Nucleus accumbens (tissue), 56 donors: ENCODE measurements at regions not wholly inside any gene's neighbourhood (a gene's known extent, or its start where the extent isn't known, plus 50 kb on each side); places are given as distances from the start of the nearest gene placed in this dataset.
A peak's percentile ranks its signal among the peaks of the same experiment; 100 is the strongest.
"Not testable (repeated sequence)": the region's sequence is repeated elsewhere in the genome, so short reads cannot be mapped to it uniquely, and the experiment has no call there.

ENCODE experiments used
- DNase-seq, 56 donors: peaks; one replicate each; lab custom pipeline; 2025; lab: John Stamatoyannopoulos, UW

GRCh38 chr11:130979386-130979972, 63.2 kb upstream of the SNX19 start:
- DNase-seq = no peak

GRCh38 chr11:130980071-130980862, 64.0 kb upstream of the SNX19 start:
- no peak for DNase-seq

- DNase-seq = not testable (repeated sequence)
Observed at GRCh38 chr11:130984241-130984640, 68.0 kb upstream of the SNX19 start.

- DNase-seq = no peak
Observed at GRCh38 chr11:130992788-130993187, 76.5 kb upstream of the SNX19 start.

GRCh38 chr11:130994043-130994442, 77.8 kb upstream of the SNX19 start:
- no peak for DNase-seq

- peak in 1 of 56 donors; percentile 9 for DNase-seq
Observed at GRCh38 chr11:130995266-130995665, 79.0 kb upstream of the SNX19 start.

GRCh38 chr11:130997278-130997677, 81.0 kb upstream of the SNX19 start:
- DNase-seq = no peak

GRCh38 chr11:130999086-130999485, 82.8 kb upstream of the SNX19 start:
- no peak for DNase-seq

- no peak for DNase-seq
Observed at GRCh38 chr11:130999992-131000770, 83.9 kb upstream of the SNX19 start.

- no peak for DNase-seq
Observed at GRCh38 chr11:131002145-131002544, 85.9 kb upstream of the SNX19 start.

- DNase-seq = no peak
Observed at GRCh38 chr11:131005829-131006228, 89.5 kb upstream of the SNX19 start.

- peak in 4 of 56 donors; percentile 1 to 27 (median 4) for DNase-seq
Observed at GRCh38 chr11:131025020-131025419, 108.7 kb upstream of the SNX19 start.

GRCh38 chr11:131025421-131026125, 109.3 kb upstream of the SNX19 start:
- no peak for DNase-seq

GRCh38 chr11:131027491-131027890, 111.2 kb upstream of the SNX19 start:
- DNase-seq = no peak

- DNase-seq = no peak
Observed at GRCh38 chr11:131033151-131033651, 116.9 kb upstream of the SNX19 start.

GRCh38 chr11:131036514-131036913, 120.2 kb upstream of the SNX19 start:
- DNase-seq = no peak

- no peak for DNase-seq
Observed at GRCh38 chr11:131037873-131038272, 121.6 kb upstream of the SNX19 start.

GRCh38 chr11:131038597-131038996, 122.3 kb upstream of the SNX19 start:
- no peak for DNase-seq

GRCh38 chr11:131041331-131042040, 125.2 kb upstream of the SNX19 start:
- no peak for DNase-seq

- DNase-seq = no peak
Observed at GRCh38 chr11:131042041-131042390, 125.7 kb upstream of the SNX19 start.
